Mammary epithelial cell (primary cell): ENCODE measurements at regions not wholly inside any gene's neighbourhood (a gene's known extent, or its start where the extent isn't known, plus 50 kb on each side); places are given as distances from the start of the nearest gene placed in this dataset.

Experiments
- EZH2 ChIP-seq: IDR thresholded peaks from 2 replicates; pipeline ENCODE4 v1.6.1; 2012; ENCODE audit warnings: low read length, inconsistent platforms, borderline replicate concordance
- TF ChIP-seq, protein P1 (sequence below), 2 donors: IDR thresholded peaks in 1 of 2; conservative IDR thresholded peaks in 1 of 2; 2 replicates each; pipeline ENCODE4 v1.5.1; 2011 to 2012; ENCODE audit warnings: inconsistent platforms in 2 of 2, low read length in 2 of 2, mild to moderate bottlenecking in 2 of 2, control low read depth in 1 of 2, low read depth in 1 of 2; ENCODE audit not compliant: insufficient read depth in 1 of 2; ENCODE audit errors: extremely low read depth in 1 of 2

DNA sequence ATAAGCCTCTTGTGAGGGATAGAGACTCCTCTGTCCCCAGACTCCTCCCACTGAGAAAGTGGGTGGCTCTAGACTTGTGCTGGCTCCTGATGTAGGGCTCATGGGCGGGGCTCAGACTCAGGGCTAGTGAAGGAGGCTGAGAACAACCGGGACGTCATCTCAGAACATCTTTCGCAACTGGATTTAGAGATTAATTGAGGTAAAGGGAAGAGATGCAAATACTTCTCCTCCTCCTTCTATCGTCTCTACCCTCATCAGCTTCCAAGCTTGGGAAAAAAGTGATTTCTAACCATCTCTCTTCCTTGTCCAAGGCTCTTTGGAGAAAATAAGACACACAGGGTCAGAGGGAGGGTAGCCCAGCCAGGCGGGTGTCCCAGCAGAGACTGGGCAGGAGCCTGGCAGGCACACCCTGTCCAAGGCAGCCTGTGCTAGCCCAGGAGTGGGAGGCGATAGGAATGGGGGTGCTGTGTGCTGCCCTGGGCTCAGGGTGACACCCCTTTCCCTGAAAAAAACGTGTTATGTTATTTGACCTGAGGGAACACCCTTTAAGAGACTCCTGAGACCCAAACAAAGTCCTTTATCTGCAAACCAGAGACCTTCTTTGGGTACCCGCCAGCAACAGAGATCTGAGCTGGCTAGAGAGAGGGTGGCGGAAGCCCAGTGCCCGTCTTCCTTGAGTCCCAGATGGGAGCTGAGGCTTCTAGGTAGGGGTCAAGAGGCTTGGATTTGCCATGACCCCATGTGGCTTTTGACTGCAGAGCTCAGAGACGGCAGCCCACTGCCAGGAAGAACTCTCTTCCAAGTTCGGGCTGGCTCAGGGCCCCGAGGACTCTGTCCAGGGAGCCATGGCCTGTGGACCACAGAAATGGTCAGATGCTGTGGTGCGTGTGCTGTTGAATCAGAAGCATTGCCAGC, 160.9 kb downstream of the ADAMTS15 start:
- TF ChIP-seq, protein P1, sequence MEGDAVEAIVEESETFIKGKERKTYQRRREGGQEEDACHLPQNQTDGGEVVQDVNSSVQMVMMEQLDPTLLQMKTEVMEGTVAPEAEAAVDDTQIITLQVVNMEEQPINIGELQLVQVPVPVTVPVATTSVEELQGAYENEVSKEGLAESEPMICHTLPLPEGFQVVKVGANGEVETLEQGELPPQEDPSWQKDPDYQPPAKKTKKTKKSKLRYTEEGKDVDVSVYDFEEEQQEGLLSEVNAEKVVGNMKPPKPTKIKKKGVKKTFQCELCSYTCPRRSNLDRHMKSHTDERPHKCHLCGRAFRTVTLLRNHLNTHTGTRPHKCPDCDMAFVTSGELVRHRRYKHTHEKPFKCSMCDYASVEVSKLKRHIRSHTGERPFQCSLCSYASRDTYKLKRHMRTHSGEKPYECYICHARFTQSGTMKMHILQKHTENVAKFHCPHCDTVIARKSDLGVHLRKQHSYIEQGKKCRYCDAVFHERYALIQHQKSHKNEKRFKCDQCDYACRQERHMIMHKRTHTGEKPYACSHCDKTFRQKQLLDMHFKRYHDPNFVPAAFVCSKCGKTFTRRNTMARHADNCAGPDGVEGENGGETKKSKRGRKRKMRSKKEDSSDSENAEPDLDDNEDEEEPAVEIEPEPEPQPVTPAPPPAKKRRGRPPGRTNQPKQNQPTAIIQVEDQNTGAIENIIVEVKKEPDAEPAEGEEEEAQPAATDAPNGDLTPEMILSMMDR (conservative IDR thresholded peaks at IDR 0.05 in 1 of 2, IDR thresholded peaks at IDR 0.05 in 1 of 2; ENCODE audit: extremely low read depth in 1 of 2, insufficient read depth in 1 of 2, low read depth in 1 of 2, low read length in 2 of 2): no peak
- no peak for TF ChIP-seq EZH2
